Kidney epithelial cell (primary cell): ENCODE measurements at regions not wholly inside any gene's neighbourhood (a gene's known extent, or its start where the extent isn't known, plus 50 kb on each side); places are given as distances from the start of the nearest gene placed in this dataset.

Experiments
- DNase-seq: peaks from one replicate; pipeline ENCODE4 v3.0.0-alpha.2; 2010; ENCODE audit warnings: low read depth
- H3K27me3 ChIP-seq: 2 replicates; pipeline ENCODE4 v1.6.0; 2011; ENCODE audit warnings: low read length; ENCODE audit not compliant: control insufficient read depth, insufficient read depth
- H3K36me3 ChIP-seq: 2 replicates; pipeline ENCODE4 v1.5.1; 2011; ENCODE audit warnings: low read length; ENCODE audit not compliant: control insufficient read depth, insufficient read depth
- H3K4me3 ChIP-seq: 2 replicates; pipeline ENCODE4 v1.5.1; 2011; ENCODE audit warnings: low read depth, mild to moderate bottlenecking, control low read depth, low read length
- CTCF ChIP-seq: IDR thresholded peaks from 2 replicates; pipeline ENCODE4 v1.5.1; 2011; ENCODE audit warnings: mild to moderate bottlenecking, moderate library complexity, low read length, control low read depth, inconsistent platforms; ENCODE audit not compliant: insufficient read depth, poor library complexity, severe bottlenecking

- H3K4me3 ChIP-seq: no peak overlapping the region
- TF ChIP-seq CTCF: no peak
- no peaks in the 10 kb centered on the region for H3K36me3 ChIP-seq
- H3K27me3 ChIP-seq: no peaks in the 10 kb centered on the region
- DNase-seq: no peak
Observed at GRCh38 chr6:3939964-3940363, 90.8 kb downstream of the FAM50B start.

GRCh38 chr6:3940703-3941102 lies 91.5 kb downstream of the FAM50B start:
- DNase-seq: no peak
- Histone ChIP-seq H3K4me3 (no peak overlapping the region), H3K36me3 (no peaks in the 10 kb centered on the region), H3K27me3 (no peaks in the 10 kb centered on the region)
- no peak for TF ChIP-seq CTCF

- DNase-seq: no peak
- Histone ChIP-seq H3K27me3 (no peaks in the 10 kb centered on the region), H3K4me3 (no peak overlapping the region), H3K36me3 (no peaks in the 10 kb centered on the region)
- no peak for TF ChIP-seq CTCF
Observed at GRCh38 chr6:3943331-3943765, 94.2 kb downstream of the FAM50B start.

- H3K36me3 ChIP-seq: no peaks in the 10 kb centered on the region
- TF ChIP-seq CTCF: no peak
- no peak overlapping the region for H3K4me3 ChIP-seq
- no peaks in the 10 kb centered on the region for H3K27me3 ChIP-seq
- no peak for DNase-seq
Observed at GRCh38 chr6:3944246-3944645, 95.1 kb downstream of the FAM50B start.

- no peak for DNase-seq
- TF ChIP-seq CTCF: no peak
- H3K4me3 ChIP-seq: no peak overlapping the region
- no peaks in the 10 kb centered on the region for H3K36me3 ChIP-seq
- H3K27me3 ChIP-seq: no peaks in the 10 kb centered on the region
Observed at GRCh38 chr6:3946778-3947177, 97.6 kb downstream of the FAM50B start.

- no peak overlapping the region for H3K4me3 ChIP-seq
- no peak for TF ChIP-seq CTCF
- no peaks in the 10 kb centered on the region for H3K36me3 ChIP-seq
- no peak for DNase-seq
- H3K27me3 ChIP-seq: no peaks in the 10 kb centered on the region
Observed at GRCh38 chr6:3948866-3949265, 99.7 kb downstream of the FAM50B start.
